HEK293 (cell line): ENCODE measurements at regions not wholly inside any gene's neighbourhood (a gene's known extent, or its start where the extent isn't known, plus 50 kb on each side); places are given as distances from the start of the nearest gene placed in this dataset.

Experiments used
- CTCF ChIA-PET: fragments of 350-600 bp; formaldehyde crosslinking; extraction: SDS; loops from one replicate; lab custom pipeline; 2021; ENCODE audit warnings: antibody characterized with exemption; lab: Yijun Ruan, JAX
- POLR2A ChIA-PET: fragments of 300-600 bp; formaldehyde crosslinking; extraction: SDS; loops from one replicate; lab custom pipeline; 2020; ENCODE audit warnings: antibody characterized with exemption, inconsistent platforms; lab: Yijun Ruan, JAX
- H3K27ac ChIP-seq: fragments of 200-500 bp; sonication (Bioruptor generic); 2 replicates; pipeline ENCODE4 v1.5.1; 2014; ENCODE audit warnings: low read depth, low read length, control low read depth, inconsistent platforms; ENCODE audit errors: extremely low read depth
- H3K36me3 ChIP-seq, 2 experiments: fragments of 200-500 bp in 1 of 2; sonication (Bioruptor generic) in 1 of 2; 1 replicate in 1 of 2; 2 replicates in 1 of 2; pipeline ENCODE4 v1.5.1; 2014 to 2017; ENCODE audit warnings: inconsistent platforms in 2 of 2, low read length in 2 of 2; ENCODE audit not compliant: control insufficient read depth in 2 of 2, insufficient read depth in 1 of 2
- H3K4me1 ChIP-seq: fragments of 200-500 bp; sonication (Bioruptor generic); 2 replicates; pipeline ENCODE4 v1.5.1; 2014; ENCODE audit warnings: mild to moderate bottlenecking, low read length, inconsistent platforms; ENCODE audit not compliant: control insufficient read depth, insufficient read depth
- H3K4me3 ChIP-seq: 2 replicates; pipeline ENCODE4 v1.5.1; 2011; ENCODE audit warnings: low read depth, mild to moderate bottlenecking, control low read depth, low read length, moderate library complexity
- H3K9me3 ChIP-seq: fragments of 200-500 bp; sonication (Bioruptor generic); 2 replicates; pipeline ENCODE4 v1.5.1; 2014; ENCODE audit warnings: low read depth, low read length, inconsistent platforms; ENCODE audit not compliant: control insufficient read depth, insufficient read depth
- ATF2 ChIP-seq: fragments of 450-650 bp; formaldehyde crosslinking; IDR thresholded peaks from 2 replicates; pipeline ENCODE4 v1.5.1; 2016; ENCODE audit warnings: missing biosample characterization, missing genetic modification characterization, low read depth
- EGR2 ChIP-seq: fragments of 450-650 bp; formaldehyde crosslinking; IDR thresholded peaks from 2 replicates; pipeline ENCODE4 v1.5.1; 2016; ENCODE audit warnings: low read depth, missing biosample characterization, missing genetic modification characterization
- HOXA7 ChIP-seq: sonication (generic); formaldehyde crosslinking; IDR thresholded peaks from 2 replicates; pipeline ENCODE4 v1.8.1; 2022; ENCODE audit warnings: missing genetic modification reagents, borderline replicate concordance
- KLF10 ChIP-seq: fragments of 450-650 bp; IDR thresholded peaks from 2 replicates; pipeline ENCODE4 v1.5.1; 2018; ENCODE audit warnings: missing biosample characterization, mild to moderate bottlenecking, missing genetic modification characterization
- KLF16 ChIP-seq: fragments of 450-650 bp; formaldehyde crosslinking; IDR thresholded peaks from 2 replicates; pipeline ENCODE4 v1.5.1; 2017; ENCODE audit warnings: missing biosample characterization, missing genetic modification characterization
- KLF8 ChIP-seq: fragments of 450-650 bp; formaldehyde crosslinking; IDR thresholded peaks from 2 replicates; pipeline ENCODE4 v1.5.1; 2016; ENCODE audit warnings: missing biosample characterization, missing genetic modification characterization
- TRIM28 ChIP-seq: IDR thresholded peaks from 2 replicates; pipeline ENCODE4 v1.6.1; 2011; ENCODE audit warnings: low read length, control low read depth, borderline replicate concordance
- ZBTB21 ChIP-seq: fragments of 450-650 bp; formaldehyde crosslinking; IDR thresholded peaks from 2 replicates; pipeline ENCODE4 v1.5.1; 2017; ENCODE audit warnings: missing biosample characterization, missing genetic modification characterization
- ZBTB6 ChIP-seq: fragments of 450-650 bp; formaldehyde crosslinking; IDR thresholded peaks from 2 replicates; pipeline ENCODE4 v1.5.1; 2017; ENCODE audit warnings: missing biosample characterization, missing genetic modification characterization
- ZNF114 ChIP-seq: fragments of 450-650 bp; formaldehyde crosslinking; IDR thresholded peaks from 2 replicates; pipeline ENCODE4 v1.5.0; 2017; ENCODE audit warnings: missing biosample characterization, missing genetic modification characterization
- ZNF16 ChIP-seq: fragments of 450-650 bp; formaldehyde crosslinking; IDR thresholded peaks from 2 replicates; pipeline ENCODE4 v1.5.1; 2016; ENCODE audit warnings: low read depth, missing biosample characterization, missing genetic modification characterization
- ZNF18 ChIP-seq: fragments of 450-650 bp; formaldehyde crosslinking; IDR thresholded peaks from 2 replicates; pipeline ENCODE4 v1.5.1; 2016; ENCODE audit warnings: missing biosample characterization, missing genetic modification characterization
- ZNF248 ChIP-seq: fragments of 450-650 bp; formaldehyde crosslinking; IDR thresholded peaks from 2 replicates; pipeline ENCODE4 v1.5.1; 2017; ENCODE audit warnings: missing biosample characterization, missing genetic modification characterization
- ZNF37A ChIP-seq: fragments of 450-650 bp; IDR thresholded peaks from 2 replicates; pipeline ENCODE4 v1.5.1; 2018; ENCODE audit warnings: missing biosample characterization, missing genetic modification characterization
- ZNF48 ChIP-seq: fragments of 450-650 bp; formaldehyde crosslinking; IDR thresholded peaks from 2 replicates; pipeline ENCODE4 v1.5.1; 2016; ENCODE audit warnings: missing biosample characterization, missing genetic modification characterization
- ZNF488 ChIP-seq: fragments of 450-650 bp; formaldehyde crosslinking; IDR thresholded peaks from 2 replicates; pipeline ENCODE4 v1.5.1; 2016; ENCODE audit warnings: missing biosample characterization, missing genetic modification characterization
- ZNF585B ChIP-seq: fragments of 450-650 bp; formaldehyde crosslinking; IDR thresholded peaks from 2 replicates; pipeline ENCODE4 v1.5.1; 2016; ENCODE audit warnings: missing biosample characterization, missing genetic modification characterization
- ZNF654 ChIP-seq: fragments of 450-650 bp; formaldehyde crosslinking; IDR thresholded peaks from 2 replicates; pipeline ENCODE4 v1.5.1; 2016; ENCODE audit warnings: low read depth, missing biosample characterization, missing genetic modification characterization
- ZNF704 ChIP-seq: fragments of 450-650 bp; formaldehyde crosslinking; IDR thresholded peaks from 2 replicates; pipeline ENCODE4 v1.5.1; 2016; ENCODE audit warnings: missing biosample characterization, missing genetic modification characterization
- ZNF791 ChIP-seq: fragments of 450-650 bp; formaldehyde crosslinking; IDR thresholded peaks from 2 replicates; pipeline ENCODE4 v1.5.1; 2016; ENCODE audit warnings: missing biosample characterization, missing genetic modification characterization
- ZNF843 ChIP-seq: fragments of 450-650 bp; formaldehyde crosslinking; IDR thresholded peaks from 2 replicates; pipeline ENCODE4 v1.5.1; 2016; ENCODE audit warnings: missing biosample characterization, missing genetic modification characterization

- ChIA-PET POLR2A (no interaction called here), CTCF (no interaction called here)
- Histone ChIP-seq H3K36me3 (no peaks in the 10 kb centered on the region), H3K4me1 (no peaks in the 10 kb centered on the region), H3K9me3 (no peaks in the 10 kb centered on the region), H3K4me3 (no peak overlapping the region), H3K27ac (no peak overlapping the region)
- no peak for TF ChIP-seq KLF8 (tag by site-specific recombination)
- TF ChIP-seq ZNF114 (tag by site-specific recombination), result no peak
- no peak for TF ChIP-seq KLF16 (tag by site-specific recombination)
- no peak for TF ChIP-seq ZNF791
- TF ChIP-seq ZNF704 (tag by site-specific recombination), result no peak
- TF ChIP-seq ZBTB21 (tag by site-specific recombination), result no peak
- no peak for TF ChIP-seq ZNF48 (tag by site-specific recombination)
- no peak for TF ChIP-seq ZNF585B (tag by site-specific recombination)
- no peak for TF ChIP-seq KLF10 (tag by site-specific recombination)
- no peak for TF ChIP-seq ATF2
Observed at GRCh38 chr4:162403419-162403818, 239.6 kb upstream of the FSTL5 start.

GRCh38 chr4:162401021-162401420 lies 237.2 kb upstream of the FSTL5 start:
- no peaks in the 10 kb centered on the region for H3K9me3 ChIP-seq
- no peak overlapping the region for H3K27ac ChIP-seq
- TF ChIP-seq EGR2 (tag by site-specific recombination), result no peak
- no peak for TF ChIP-seq ZNF654
- TF ChIP-seq HOXA7 (CRISPR knock-in tag), result no peak
- no peak for TF ChIP-seq TRIM28
- no peak for TF ChIP-seq ZNF18 (tag by site-specific recombination)
- TF ChIP-seq ZNF843 (tag by site-specific recombination), result no peak
- no peak for TF ChIP-seq ZNF16 (tag by site-specific recombination)
- no peak for TF ChIP-seq ZNF791
- no peak for TF ChIP-seq ZBTB6 (tag by site-specific recombination)
- no peak for TF ChIP-seq ZNF488 (tag by site-specific recombination)
- no peak for TF ChIP-seq ZNF37A (tag by site-specific recombination)
- no peak for TF ChIP-seq ZNF248 (tag by site-specific recombination)
- TF ChIP-seq, all 188 proteins: peak for 0
- Histone ChIP-seq H3K4me3 (no peak overlapping the region), H3K4me1 (no peaks in the 10 kb centered on the region), H3K36me3 (no peaks in the 10 kb centered on the region)
- ChIA-PET POLR2A (no interaction called here), CTCF (no interaction called here)
